GM19452 (cell line): ENCODE measurements at regions not wholly inside any gene's neighbourhood (a gene's known extent, or its start where the extent isn't known, plus 50 kb on each side); places are given as distances from the start of the nearest gene placed in this dataset.
"Not testable (repeated sequence)": the region's sequence is repeated elsewhere in the genome, so short reads cannot be mapped to it uniquely, and the experiment has no call there.

ENCODE experiments used
- ATAC-seq: cut with Tn5 transposase; IDR thresholded peaks from one replicate; pipeline ENCODE4 v1.9.1; 2021; ENCODE audit not compliant: unreplicated experiment

DNA sequence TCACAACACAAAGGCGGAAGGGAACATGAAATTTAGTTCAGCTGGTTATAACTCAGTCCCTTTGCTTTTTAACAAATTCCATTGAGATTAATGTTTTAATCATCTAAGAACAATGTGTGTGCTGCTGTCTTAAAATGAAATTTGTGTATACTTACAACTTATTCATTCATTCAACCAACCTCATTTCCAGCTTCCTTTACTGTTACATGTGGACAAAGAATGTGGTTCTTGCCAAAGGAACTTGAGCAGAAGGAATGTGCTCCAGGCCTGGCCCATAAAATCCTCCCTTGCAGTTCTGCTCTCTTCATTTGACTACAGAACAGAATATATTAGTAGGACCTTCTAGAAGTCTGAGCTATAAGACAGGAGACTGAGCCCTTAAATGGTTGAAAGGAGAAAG is 176.8 kb upstream of the GLRA2 start:
- no peak for ATAC-seq

DNA sequence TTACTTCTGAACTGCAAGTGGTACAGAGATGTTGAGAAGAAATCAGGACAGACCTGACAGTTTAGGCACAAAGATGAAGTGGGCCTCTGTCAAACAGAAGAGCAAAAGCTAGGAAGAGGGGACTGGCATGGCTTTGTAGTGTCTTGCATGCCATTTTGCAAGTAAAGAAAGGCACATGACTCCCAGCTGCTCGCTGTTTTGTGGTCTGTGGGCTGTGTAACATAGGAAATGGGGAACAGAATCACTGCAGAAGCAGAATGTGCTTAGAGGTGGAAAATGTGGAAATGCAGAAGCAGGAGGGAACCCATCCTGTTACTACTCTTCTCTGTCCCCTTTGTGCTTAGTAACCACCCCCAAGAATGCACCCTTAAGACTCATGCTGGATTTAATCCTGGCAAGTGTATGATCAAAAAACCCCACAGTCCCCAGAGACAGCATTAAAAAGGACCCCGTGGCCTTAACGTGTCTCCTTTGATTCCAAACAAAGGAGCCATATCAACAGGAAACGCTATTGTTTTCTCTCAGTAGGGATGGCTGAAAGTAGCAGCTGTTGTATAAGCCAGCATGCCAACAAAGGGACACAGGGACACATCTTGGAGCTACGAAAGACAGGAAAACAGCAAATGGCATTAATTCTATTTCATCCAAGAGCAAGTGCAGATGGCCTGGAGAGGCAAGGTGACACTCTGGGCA is 177.6 kb upstream of the GLRA2 start:
- ATAC-seq, result no peak

DNA sequence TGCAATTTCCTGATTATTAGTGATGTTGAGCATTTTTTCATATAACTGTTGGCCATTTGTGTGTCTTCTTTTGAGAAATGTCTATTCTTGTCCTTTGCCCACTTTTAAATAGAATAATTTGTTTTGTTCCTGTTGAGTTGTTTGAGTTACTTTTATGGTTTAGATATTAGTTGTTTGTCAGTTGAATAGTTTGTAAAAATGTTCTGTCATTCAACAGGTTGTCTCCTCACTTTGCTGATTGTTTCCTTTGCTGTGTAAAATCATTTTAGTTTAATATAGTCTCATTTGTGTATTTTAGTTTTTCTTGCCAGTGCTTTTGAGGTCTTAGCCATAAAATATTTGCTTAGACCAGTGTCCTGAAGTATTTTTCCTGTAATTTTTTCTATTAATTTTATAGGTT is 181.8 kb upstream of the GLRA2 start:
- no peak for ATAC-seq

DNA sequence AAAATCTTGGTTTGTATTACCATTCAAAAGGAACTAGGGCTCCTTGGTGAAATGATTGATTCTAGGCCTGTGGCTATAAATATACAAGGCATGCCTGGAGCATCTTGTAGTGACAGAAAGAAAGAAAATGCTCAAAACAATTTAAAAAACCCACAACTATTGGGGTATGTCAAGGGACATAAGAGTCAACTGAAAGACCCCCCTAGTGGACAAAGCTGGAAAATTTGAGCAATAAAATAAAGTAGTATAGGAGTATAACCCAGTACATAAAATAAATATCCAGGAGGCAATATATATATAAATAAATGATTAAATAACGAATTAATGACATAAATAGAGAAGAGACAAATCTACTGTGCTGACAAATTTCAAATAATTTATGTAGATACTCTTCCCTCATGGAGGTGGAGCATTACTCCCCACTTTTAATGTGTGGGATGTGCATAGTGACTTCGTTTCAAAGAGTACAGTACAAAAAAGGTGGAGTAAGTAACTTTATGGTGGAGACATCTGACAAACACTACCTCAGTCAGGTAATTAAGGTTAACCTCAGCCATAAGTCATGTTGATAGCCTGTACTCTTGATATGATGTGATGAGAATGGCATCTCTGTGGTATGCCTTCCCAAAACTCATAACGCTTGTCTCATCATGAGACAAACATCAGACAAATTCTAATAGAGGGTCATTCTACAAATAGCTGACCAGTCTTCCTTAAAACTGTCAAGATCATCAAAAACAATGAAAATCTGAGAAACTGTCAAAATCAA is 185.0 kb upstream of the GLRA2 start:
- no peak for ATAC-seq

DNA sequence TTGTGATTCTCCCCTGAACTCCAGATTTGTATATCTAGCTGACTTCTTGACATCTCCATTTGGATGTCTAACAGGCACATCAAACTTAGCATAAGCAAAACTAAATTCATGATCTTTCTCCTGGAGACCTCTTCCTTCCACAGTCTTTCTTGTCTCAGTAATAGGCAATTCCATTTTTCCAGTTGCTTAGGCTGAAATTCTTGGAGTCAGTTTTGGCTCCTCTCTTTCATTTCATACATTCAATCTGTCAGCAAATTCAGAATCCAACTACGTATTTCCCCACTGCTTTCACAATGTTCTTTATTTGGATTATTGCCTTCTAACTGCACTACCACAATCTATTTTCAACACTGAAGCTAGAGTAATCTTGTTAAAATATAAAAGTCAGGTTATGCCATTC is 219.9 kb upstream of the GLRA2 start:
- no peak for ATAC-seq

DNA sequence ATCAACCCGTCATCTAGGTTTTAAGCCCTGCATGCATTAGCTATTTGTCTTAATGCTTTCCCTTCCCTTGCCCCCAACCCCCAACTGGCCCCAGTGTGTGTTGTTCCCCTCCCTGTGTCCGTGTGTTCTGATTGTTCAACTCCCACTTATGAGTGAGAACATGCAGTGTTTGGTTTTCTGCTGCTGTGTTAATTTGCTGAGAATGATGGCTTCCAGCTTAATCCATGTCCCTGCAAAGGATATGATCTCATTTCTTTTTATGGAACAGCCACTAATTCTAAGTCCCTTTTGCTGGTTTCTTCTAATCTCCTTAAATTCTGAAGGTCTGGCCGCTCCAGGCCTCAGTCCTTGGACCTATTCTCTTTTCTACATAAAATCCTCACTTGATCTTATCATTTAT is 220.4 kb upstream of the GLRA2 start:
- not testable (repeated sequence) for ATAC-seq

DNA sequence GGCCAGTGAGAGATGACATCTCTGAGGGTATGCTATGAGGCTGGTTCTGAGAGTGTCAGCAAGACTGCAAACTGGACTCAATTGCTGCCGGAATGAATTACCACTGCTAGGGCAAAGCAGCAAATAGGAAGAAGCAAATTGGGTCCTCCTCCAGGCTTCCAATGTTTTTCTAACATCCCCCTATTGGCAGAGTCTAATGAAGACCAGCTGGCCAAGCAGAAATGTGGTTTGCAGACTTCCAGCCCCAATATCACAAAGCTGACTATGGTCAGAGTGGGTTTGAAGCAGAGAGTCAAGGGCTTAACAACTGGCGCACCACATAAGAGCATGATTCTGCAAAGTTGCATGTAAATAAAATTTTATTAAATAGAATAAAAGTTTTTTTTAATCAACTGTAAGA is 225.4 kb upstream of the GLRA2 start:
- ATAC-seq, result no peak

DNA sequence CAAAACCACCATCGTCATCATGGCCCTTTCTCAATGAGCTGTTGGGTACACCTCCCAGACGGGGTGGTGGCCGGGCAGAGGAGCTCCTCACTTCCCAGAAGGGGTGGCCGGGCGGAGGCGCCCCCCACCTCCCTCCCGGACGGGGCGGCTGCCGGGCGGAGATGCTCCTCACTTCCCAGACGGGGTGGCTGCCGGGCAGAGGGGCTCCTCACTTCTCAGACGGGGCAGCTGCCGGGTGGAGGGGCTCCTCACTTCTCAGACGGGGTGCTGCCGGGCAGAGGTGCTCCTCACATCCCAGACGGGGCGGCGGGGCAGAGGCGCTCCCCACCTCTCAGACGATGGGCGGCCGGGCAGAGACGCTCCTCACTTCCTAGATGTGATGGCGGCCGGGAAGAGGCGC is 226.8 kb upstream of the GLRA2 start:
- not testable (repeated sequence) for ATAC-seq

DNA sequence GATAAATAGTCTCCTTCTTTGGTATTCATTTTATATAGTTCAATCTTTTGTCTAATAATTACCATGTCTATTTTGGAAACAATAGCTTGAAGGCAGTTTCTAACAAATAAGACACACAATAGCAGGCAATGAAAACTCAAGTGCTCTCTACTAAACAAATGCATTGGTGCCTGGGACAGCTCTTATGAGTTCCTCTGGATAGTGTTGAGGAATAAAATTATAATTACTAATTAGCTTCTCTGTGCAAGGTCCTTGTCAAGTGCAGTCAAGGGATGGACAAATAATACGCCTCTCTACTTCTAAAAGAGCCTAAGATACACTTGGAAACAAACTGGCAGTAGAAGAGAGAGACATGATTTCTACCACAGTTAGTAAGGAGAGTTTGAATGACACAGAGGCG is 229.0 kb upstream of the GLRA2 start:
- ATAC-seq, result no peak

DNA sequence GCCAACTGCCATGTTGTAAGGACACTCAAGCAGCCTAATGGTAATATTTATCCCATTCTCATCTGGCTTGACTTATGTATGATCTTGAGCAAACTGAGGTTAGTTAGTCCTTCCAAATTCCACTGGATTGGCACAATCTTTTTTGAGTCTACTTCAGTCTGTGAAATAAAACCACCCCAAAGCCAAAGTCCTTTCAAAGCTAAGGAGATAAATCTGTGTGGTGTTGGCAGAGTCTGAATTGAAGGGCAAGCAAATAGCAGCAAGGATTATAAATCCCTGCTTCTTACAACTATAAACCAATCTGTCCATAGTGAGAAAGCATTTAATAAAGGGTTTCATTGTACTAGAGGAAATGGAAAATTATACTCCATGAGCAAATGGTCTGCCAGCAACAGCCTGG is 233.9 kb upstream of the GLRA2 start:
- ATAC-seq, result no peak

DNA sequence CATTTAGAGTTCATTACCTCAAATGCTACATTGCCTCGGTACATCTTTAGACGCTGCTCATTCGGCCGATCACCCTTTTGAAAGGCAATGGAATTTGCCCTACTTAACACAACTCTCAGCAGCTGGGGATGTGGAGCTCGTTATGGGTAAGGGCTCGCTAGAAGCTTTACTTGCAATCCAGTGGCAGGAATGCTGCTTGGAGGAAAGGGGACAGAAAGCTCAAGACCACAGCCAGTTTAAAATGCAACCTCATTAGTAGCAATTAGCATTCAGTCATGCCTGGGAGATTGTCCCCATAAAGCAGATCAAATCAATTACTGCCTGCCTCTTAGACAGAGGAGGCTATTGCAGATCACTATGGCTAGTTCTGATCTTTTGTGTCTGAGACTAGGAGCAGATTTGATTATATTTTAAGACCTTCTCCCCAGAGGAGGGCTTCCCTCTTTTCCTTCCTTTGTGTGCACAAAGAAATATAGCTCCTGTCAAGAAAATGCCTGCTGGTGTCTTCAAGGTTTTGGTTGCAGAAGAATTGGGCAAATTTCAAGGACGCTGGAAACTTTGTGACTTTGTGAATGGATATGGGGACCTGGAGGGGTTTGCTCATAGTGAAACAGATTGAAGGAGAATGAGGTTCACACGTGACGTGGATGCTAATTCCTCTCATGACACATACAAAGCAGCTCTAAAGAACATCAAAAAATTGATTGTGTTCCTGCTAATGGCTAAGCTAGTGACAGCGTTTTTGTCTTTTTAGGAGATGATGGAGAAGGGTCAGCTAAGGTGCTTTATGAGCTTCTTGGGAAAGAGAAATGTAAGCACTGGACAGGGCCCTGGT is 237.5 kb upstream of the GLRA2 start:
- no peak for ATAC-seq

DNA sequence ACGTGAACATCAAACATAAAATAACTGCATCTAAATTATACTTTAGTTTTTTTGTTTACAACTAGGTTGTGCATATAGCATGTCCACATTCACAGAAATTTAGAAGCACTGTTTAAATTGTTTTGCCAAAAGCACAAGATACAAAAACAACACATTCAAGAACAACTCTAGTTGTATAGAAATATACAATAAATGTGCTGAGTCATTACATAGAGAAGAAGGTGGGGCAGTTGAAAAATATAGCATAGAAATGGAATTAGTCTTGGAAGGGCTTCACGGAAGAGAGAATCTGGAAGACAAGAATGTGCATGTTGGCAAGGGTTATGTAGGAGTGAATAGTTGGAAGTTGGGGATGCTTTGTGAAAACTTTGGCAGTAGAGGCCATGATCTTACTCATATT is 239.0 kb upstream of the GLRA2 start:
- ATAC-seq, result no peak

DNA sequence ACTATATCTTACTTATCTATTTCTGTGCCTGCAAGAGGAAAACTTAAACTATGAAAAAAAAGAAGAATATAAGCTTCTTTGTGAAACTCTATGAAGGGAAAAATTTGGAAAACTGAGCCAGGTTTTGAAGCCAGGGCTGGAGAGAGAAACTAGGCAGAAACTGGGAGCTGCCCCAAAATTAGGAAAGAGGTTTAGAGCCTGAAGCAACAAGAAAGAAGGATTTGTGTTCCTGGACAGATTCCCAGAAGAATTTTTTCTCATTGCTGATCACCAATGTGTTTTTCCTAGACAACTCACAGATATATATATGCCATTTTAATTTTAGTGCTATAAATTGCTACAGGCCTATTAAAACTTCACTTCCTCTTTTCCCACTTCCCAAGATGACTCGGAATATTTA is 245.0 kb upstream of the GEMIN8 start:
- ATAC-seq, result no peak

DNA sequence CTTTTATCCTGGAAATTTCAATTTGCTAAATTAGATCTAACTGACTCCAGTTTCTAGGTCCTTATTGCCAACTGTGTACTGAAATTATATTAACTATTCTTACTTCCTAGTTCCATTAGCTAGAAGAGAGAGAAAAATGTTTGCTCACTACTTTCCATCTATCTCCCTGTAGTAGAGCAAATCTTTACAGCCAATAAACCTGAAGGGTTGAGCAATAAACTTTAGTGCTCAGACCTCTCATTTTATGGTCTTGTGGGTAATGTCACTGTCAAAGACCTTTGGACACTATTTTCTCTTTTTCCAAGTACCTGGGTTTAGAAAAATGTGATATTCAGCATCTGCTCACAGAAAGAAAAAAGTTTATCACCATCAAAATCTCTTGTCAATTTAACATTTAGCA is 237.5 kb upstream of the GEMIN8 start:
- ATAC-seq, result no peak

DNA sequence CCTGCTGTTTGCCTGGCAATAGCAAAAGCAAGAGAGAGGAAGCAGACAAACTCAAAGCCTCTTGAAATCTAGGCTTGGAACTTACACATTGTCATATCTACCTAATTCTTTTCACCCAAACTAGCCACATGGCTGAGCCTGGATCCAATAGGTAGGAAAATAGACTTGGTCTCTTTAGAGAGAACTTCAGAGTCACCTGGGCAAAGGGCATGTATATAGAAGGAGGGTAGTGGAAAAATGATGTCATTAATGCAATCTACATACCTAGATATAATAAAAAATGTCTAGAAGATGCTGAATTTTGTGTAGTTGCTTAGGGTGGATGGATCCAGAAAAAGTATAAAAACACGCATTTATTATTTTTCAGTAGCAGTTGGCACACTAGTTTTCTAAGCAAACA is 237.0 kb upstream of the GEMIN8 start:
- ATAC-seq, result no peak

DNA sequence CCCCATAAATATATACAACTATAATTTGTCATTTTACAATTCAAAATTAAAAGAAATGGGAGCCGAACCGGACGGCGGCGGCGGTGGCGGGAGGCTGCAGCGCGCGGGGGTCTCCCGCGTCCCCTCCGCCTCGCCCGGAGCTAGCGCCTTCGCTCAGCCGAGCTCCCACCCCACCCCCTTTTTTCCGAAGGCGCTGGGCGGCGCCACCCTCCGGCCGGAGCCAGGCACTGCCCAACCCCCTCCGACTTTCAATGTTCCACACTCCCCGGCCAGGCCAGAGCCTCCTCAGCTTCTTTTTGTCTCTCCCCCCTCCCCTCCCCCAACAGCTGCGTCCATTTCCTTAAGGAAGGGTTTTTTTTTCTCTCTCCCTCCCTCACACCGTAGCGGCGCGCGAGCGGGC is 214.1 kb upstream of the GEMIN8 start:
- no peak for ATAC-seq

DNA sequence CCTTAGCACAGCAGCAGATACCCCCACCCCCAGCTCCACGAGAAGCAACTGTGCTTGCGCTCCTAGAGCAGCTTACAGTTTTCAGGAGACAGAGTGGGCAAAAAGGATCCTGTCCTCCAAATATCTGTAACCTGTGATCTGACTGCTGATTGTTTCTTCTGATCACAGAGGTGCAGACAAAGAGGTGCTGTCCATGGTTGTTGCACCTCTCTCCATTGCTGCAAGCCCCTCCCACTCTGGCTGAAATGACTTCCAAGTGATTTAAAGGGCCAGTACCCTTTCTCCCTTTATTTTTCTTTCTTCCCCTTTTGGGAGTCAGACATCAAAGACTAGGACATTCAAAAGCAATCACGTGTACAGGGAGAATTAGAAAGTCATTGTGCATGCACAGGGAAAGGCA is 205.3 kb upstream of the GEMIN8 start:
- ATAC-seq, result no peak

DNA sequence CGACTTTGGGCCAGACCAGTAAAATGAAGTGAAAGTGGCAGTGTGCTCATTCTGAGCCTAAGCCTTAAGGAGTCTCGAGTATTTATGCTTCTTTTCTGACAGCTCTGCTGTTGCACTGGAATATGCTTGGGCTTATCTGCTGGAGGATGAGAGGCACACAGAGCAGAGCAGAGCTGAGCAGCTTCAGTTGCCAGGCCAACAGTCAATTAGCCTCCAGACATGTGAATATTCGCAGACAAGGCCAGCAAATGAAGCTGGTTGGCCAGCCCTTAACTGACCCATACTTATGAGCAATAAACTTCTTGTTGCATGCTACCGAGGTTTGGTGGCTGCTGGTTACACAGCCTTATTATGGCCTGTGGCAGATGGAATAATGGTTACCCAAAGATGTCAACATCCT is 203.0 kb upstream of the GEMIN8 start:
- no peak for ATAC-seq

DNA sequence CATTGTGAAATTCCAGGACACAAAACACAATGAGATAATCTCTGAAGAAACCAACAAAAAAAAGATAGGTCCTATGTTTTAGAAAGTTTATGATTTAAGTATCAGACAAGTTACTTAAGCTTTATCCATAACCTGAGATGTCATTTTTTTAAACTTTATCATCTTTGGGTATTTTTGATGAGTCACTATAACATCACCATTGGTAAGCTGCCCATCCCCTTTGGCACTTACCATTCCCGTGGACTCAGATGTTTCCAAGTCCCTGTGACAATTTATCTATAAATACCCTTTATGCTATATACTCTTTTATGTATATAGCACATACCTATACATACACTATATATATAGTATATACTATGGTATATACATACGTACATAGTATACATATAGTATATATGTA is 198.9 kb upstream of the GEMIN8 start:
- no peak for ATAC-seq

DNA sequence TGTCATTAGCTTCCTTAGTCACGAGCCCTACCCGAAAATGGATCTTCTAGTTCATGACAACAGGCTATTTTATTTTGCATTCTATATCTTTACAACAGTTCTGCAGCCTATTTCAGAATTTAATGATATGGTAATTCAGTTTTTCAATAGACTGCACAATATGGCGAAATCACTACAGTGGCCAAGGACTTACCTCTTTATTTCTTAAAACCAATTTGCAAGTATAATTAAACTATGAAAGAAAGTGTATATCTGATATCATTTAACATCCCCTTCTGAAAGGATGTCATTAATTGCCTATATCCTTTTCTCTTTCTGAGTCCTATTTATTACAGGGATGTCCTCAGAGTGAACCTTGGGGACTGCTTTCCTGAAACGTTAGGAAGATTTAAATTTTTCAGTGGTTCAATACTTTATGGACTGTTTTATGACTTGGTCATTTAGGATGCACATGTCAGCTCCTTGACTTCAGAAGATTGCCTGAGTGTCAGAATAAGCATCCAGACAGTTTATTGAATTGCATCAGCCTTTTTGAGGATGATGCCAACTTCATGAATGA is 190.8 kb upstream of the GEMIN8 start:
- no peak for ATAC-seq

DNA sequence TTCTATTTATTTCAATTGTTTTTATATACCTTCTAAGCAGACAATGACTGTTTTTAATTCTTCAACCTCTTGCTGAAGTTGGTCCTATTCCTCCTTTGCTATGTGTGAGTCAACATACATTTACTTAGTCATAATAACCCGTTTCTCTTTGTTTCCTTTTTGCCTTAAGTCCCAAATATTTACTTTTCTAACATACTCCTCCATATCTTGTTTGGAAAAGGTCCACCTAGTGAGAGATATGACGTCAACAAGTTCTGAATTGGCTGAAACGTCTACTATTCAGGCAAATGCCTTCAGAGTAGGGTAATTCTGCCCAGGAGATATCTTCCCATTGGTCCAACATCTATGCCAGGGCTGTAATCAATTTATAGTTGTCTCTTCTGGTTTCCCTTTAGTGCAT is 179.3 kb upstream of the GEMIN8 start:
- ATAC-seq, result no peak

DNA sequence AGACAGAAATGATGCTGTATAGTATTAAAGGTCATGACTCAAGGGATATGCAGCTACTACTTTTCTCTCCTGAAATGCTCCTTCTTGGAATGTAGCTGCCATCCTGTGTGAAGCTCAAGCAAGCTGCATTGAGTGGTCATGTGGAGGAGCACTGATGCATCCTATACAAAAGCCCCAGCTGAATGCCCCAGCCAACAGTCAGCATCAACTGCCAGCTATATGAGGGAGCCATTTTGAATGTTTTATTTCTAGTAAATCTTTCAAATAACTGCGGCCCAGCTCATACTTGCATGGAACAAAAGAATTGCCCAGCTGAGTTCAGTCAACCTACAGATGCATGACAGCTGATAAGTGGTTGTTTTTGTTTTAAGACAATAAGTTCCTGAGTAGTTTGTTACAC is 165.0 kb upstream of the GEMIN8 start:
- ATAC-seq, result no peak
